Prostate gland (tissue), 2 donors: ENCODE measurements at regions not wholly inside any gene's neighbourhood (a gene's known extent, or its start where the extent isn't known, plus 50 kb on each side); places are given as distances from the start of the nearest gene placed in this dataset.

Experiments
- DNase-seq: peaks from one replicate; pipeline ENCODE4 v3.0.0-alpha.2; 2019; ENCODE audit warnings: low spot score
- H3K27ac ChIP-seq, 2 donors: fragments of 200-600 bp; sonication (generic); 2 replicates each; pipeline ENCODE4 v1.5.1; 2017 to 2019
- H3K27me3 ChIP-seq: fragments of 200-600 bp; sonication (generic); replicated peaks from 2 replicates; pipeline ENCODE4 v1.5.1; 2019; ENCODE audit not compliant: insufficient read depth
- H3K36me3 ChIP-seq, 2 donors: fragments of 200-600 bp; sonication (generic); 1 replicate in 1 of 2; 2 replicates in 1 of 2; pipeline versions ENCODE4 v1.5.1 to v1.8.1; 2017 to 2019
- H3K4me1 ChIP-seq: fragments of 200-600 bp; sonication (generic); replicated peaks from 2 replicates; pipeline ENCODE4 v1.5.1; 2019
- H3K4me3 ChIP-seq, 2 donors: fragments of 200-600 bp; sonication (generic); 2 replicates each; pipeline ENCODE4 v1.5.1; 2017 to 2019
- H3K9me3 ChIP-seq: fragments of 200-600 bp; sonication (generic); 2 replicates; pipeline ENCODE4 v1.5.1; 2017
- CTCF ChIP-seq, 4 experiments: fragments of 200-600 bp in 2 of 4; fragments of 450-650 bp in 2 of 4; sonication (generic) in 2 of 4; IDR thresholded peaks; 1 replicate in 3 of 4; 2 replicates in 1 of 4; pipeline ENCODE4 v1.5.1; 2016 to 2019; ENCODE audit warnings: antibody characterized with exemption in 4 of 4, mild to moderate bottlenecking in 2 of 4, moderate library complexity in 2 of 4
- POLR2A ChIP-seq: fragments of 450-650 bp; IDR thresholded peaks from one replicate; pipeline ENCODE4 v1.6.1; 2016; ENCODE audit warnings: antibody characterized with exemption, mild to moderate bottlenecking
- POLR2AphosphoS5 ChIP-seq: sonication (generic); formaldehyde crosslinking; IDR thresholded peaks from one replicate; pipeline ENCODE4 v1.6.1; 2017; ENCODE audit warnings: antibody characterized with exemption
- WGBS: methylation state at CpG from one replicate; pipeline ENCODE4 v1.1.5; 2018; 5-methylcytosine and 5-hydroxymethylcytosine counted together
- intact Hi-C: fragments of 100-400 bp; cut with DNase I; formaldehyde crosslinking; loops from one replicate; pipeline ENCODE4 v1.14.2; 2022

- Histone ChIP-seq H3K27me3 (no peaks in the 10 kb centered on the region), H3K4me1 (no peaks in the 10 kb centered on the region), H3K36me3 (no peaks in the 10 kb centered on the region), H3K27ac (no peak overlapping the region), H3K4me3 (no peak overlapping the region), H3K9me3 (no peaks in the 10 kb centered on the region)
- DNase-seq = no peak
- WGBS = 45% methylated on average over 2 of the region's 2 CpGs
- intact Hi-C loops = loop anchor here (5.0 kb wide), 1 partner anchor 422 kb away; no protein-coding TSS in a partner anchor
- TF ChIP-seq CTCF (IDR thresholded peaks at IDR 0.05) (no peak), POLR2A (no peak), POLR2AphosphoS5 (no peak)
Observed at GRCh38 chr4:125739760-125740159, 425.0 kb downstream of the FAT4 start.

- WGBS = 77% methylated on average over 8 of the region's 8 CpGs
- no peaks in the 10 kb centered on the region for H3K27me3 ChIP-seq
- no peak for TF ChIP-seq POLR2A
- peak in 3 of 4 experiments; percentile 47 to 52 (median 48) for TF ChIP-seq CTCF (IDR thresholded peaks at IDR 0.05)
- no peak for TF ChIP-seq POLR2AphosphoS5
- no peak for DNase-seq
- H3K36me3 ChIP-seq = no peaks in the 10 kb centered on the region
- H3K9me3 ChIP-seq = no peaks in the 10 kb centered on the region
- no peaks in the 10 kb centered on the region for H3K4me1 ChIP-seq
- intact Hi-C loops = loop anchor here (5.0 kb wide), 1 partner anchor 425 kb away; no protein-coding TSS in a partner anchor
- H3K4me3 ChIP-seq = no peak overlapping the region
- no peak overlapping the region for H3K27ac ChIP-seq
Observed at GRCh38 chr4:125741825-125742452, 427.2 kb downstream of the FAT4 start.

- WGBS = 98% methylated on average over 23 of the region's 23 CpGs
- no peak overlapping the region for H3K4me3 ChIP-seq
- intact Hi-C loops = loop anchor here (5.0 kb wide), 1 partner anchor 428 kb away; no protein-coding TSS in a partner anchor
Observed at GRCh38 chr4:125744891-125745364, 430.2 kb downstream of the FAT4 start.

GRCh38 chr4:125749354-125749753 is 434.6 kb downstream of the FAT4 start:
- Histone ChIP-seq H3K9me3 (no peaks in the 10 kb centered on the region), H3K4me1 (no peaks in the 10 kb centered on the region), H3K27me3 (no peaks in the 10 kb centered on the region), H3K36me3 (no peaks in the 10 kb centered on the region), H3K27ac (no peak overlapping the region), H3K4me3 (no peak overlapping the region)
- intact Hi-C loops = no loop called here
- no peak for TF ChIP-seq CTCF (IDR thresholded peaks at IDR 0.05)
- TF ChIP-seq POLR2A = no peak
- TF ChIP-seq POLR2AphosphoS5 = no peak
- no peak for DNase-seq

More at GRCh38 chr4:125744891-125745364, 430.2 kb downstream of the FAT4 start:
- DNase-seq = no peak
- Histone ChIP-seq H3K9me3 (no peaks in the 10 kb centered on the region), H3K4me1 (no peaks in the 10 kb centered on the region), H3K27ac (no peak overlapping the region), H3K36me3 (no peaks in the 10 kb centered on the region), H3K27me3 (no peaks in the 10 kb centered on the region)
- TF ChIP-seq CTCF (IDR thresholded peaks at IDR 0.05) = no peak
- TF ChIP-seq POLR2AphosphoS5 = no peak
- TF ChIP-seq POLR2A = no peak

- intact Hi-C loops = no loop called here
- TF ChIP-seq CTCF (IDR thresholded peaks at IDR 0.05) (no peak), POLR2A (no peak), POLR2AphosphoS5 (no peak)
- H3K27ac ChIP-seq = no peak overlapping the region
- H3K4me1 ChIP-seq = no peaks in the 10 kb centered on the region
- no peaks in the 10 kb centered on the region for H3K27me3 ChIP-seq
- 86% methylated on average over 1 of the region's 1 CpG for WGBS
- H3K36me3 ChIP-seq = no peaks in the 10 kb centered on the region
- DNase-seq = no peak
- no peaks in the 10 kb centered on the region for H3K9me3 ChIP-seq
- H3K4me3 ChIP-seq = no peak overlapping the region
Observed at GRCh38 chr4:125750399-125750798, 435.6 kb downstream of the FAT4 start.
